SK-N-SH (cell line): ENCODE measurements at regions not wholly inside any gene's neighbourhood (a gene's known extent, or its start where the extent isn't known, plus 50 kb on each side); places are given as distances from the start of the nearest gene placed in this dataset.

Experiments
- CTCF ChIA-PET: fragments of 300-600, 350-600 bp; formaldehyde crosslinking; extraction: SDS; loops from one replicate; lab custom pipeline; 2021; lab: Yijun Ruan, JAX
- POLR2A ChIA-PET: fragments of 350-600 bp; sonication (Branson Sonifier 250); formaldehyde crosslinking; extraction: SDS; loops from one replicate; lab custom pipeline; 2020; ENCODE audit warnings: antibody characterized with exemption, inconsistent platforms; lab: Yijun Ruan, JAX
- DNase-seq: peaks from one replicate; pipeline ENCODE4 v3.0.0; 2012
- H2AFZ ChIP-seq: fragments of 200-600 bp; sonication (generic); 2 replicates; pipeline ENCODE4 v1.8.1; 2016; ENCODE audit warnings: antibody characterized with exemption, mild to moderate bottlenecking, low read depth
- H3F3A ChIP-seq: fragments of 200-600 bp; sonication (generic); replicated peaks from 2 replicates; pipeline ENCODE3; 2016; ENCODE audit warnings: antibody characterized with exemption, mild to moderate bottlenecking; ENCODE audit not compliant: insufficient read depth
- H3K27ac ChIP-seq, 2 experiments: fragments of 200-500 bp in 1 of 2; fragments of 200-600 bp in 1 of 2; sonication (Bioruptor generic) in 1 of 2; sonication (generic), shearing (Covaris generic) in 1 of 2; 2 replicates each; pipeline versions ENCODE4 v1.5.1 to v1.6.1; 2014 to 2016; ENCODE audit warnings: low read depth in 2 of 2, inconsistent platforms in 1 of 2, low read length in 1 of 2, mild to moderate bottlenecking in 1 of 2, mixed read lengths in 1 of 2
- H3K27me3 ChIP-seq: fragments of 200-600 bp; sonication (generic), shearing (Covaris generic); 2 replicates; pipeline ENCODE4 v1.6.1; 2016; ENCODE audit warnings: mixed run types; ENCODE audit not compliant: insufficient read depth
- H3K36me3 ChIP-seq, 2 experiments: fragments of 200-500 bp in 1 of 2; fragments of 200-600 bp in 1 of 2; sonication (Bioruptor generic) in 1 of 2; sonication (generic) in 1 of 2; replicated peaks in 1 of 2; 2 replicates each; pipeline versions ENCODE3 to v1.5.1; 2014 to 2016; ENCODE audit warnings: low read length in 1 of 2, mild to moderate bottlenecking in 1 of 2; ENCODE audit not compliant: insufficient read depth in 2 of 2, control insufficient read depth in 1 of 2
- H3K4me1 ChIP-seq, 2 experiments: fragments of 200-500 bp in 1 of 2; fragments of 200-600 bp in 1 of 2; sonication (Bioruptor generic) in 1 of 2; sonication (generic), shearing (Covaris generic) in 1 of 2; 2 replicates each; pipeline versions ENCODE4 v1.5.1 to v1.6.1; 2014 to 2016; ENCODE audit warnings: low read depth in 1 of 2, low read length in 1 of 2, mixed run types in 1 of 2; ENCODE audit not compliant: insufficient read depth in 2 of 2, control insufficient read depth in 1 of 2
- H3K4me2 ChIP-seq: fragments of 200-600 bp; sonication (generic), shearing (Covaris generic); 2 replicates; pipeline ENCODE4 v1.6.1; 2017; ENCODE audit warnings: mixed run types
- H3K4me3 ChIP-seq, 2 experiments: fragments of 200-500 bp in 1 of 2; fragments of 200-600 bp in 1 of 2; sonication (Bioruptor generic) in 1 of 2; sonication (generic), shearing (Covaris generic) in 1 of 2; 2 replicates each; pipeline versions ENCODE4 v1.5.1 to v1.8.1; 2014 to 2016; ENCODE audit warnings: low read depth in 2 of 2, inconsistent platforms in 1 of 2, low read length in 1 of 2, mild to moderate bottlenecking in 1 of 2, mixed read lengths in 1 of 2, moderate library complexity in 1 of 2
- H3K79me2 ChIP-seq: fragments of 200-600 bp; sonication (generic); 2 replicates; pipeline ENCODE4 v1.8.1; 2017; ENCODE audit warnings: mild to moderate bottlenecking; ENCODE audit not compliant: insufficient read depth
- H3K9ac ChIP-seq: fragments of 200-600 bp; sonication (generic); 2 replicates; pipeline ENCODE4 v1.6.1; 2017; ENCODE audit warnings: mixed run types
- H3K9me2 ChIP-seq: fragments of 200-600 bp; sonication (generic); 2 replicates; pipeline ENCODE4 v1.6.1; 2017; ENCODE audit warnings: mixed run types
- H3K9me3 ChIP-seq: fragments of 200-600 bp; sonication (generic); 2 replicates; pipeline ENCODE4 v1.6.1; 2017; ENCODE audit warnings: mixed run types, mild to moderate bottlenecking, moderate library complexity
- H4K20me1 ChIP-seq: fragments of 200-600 bp; sonication (generic); 2 replicates; pipeline ENCODE4 v1.6.1; 2017; ENCODE audit warnings: mild to moderate bottlenecking, mixed run types; ENCODE audit not compliant: insufficient read depth
- ELF1 ChIP-seq: IDR thresholded peaks from 2 replicates; pipeline ENCODE4 v1.4.0; 2012
- EP300 ChIP-seq, 2 experiments: IDR thresholded peaks; 2 replicates each; pipeline versions ENCODE4 v1.4.0 to v1.6.1; 2012; ENCODE audit warnings: borderline replicate concordance in 1 of 2, low read depth in 1 of 2, low read length in 1 of 2
- FOXJ3 ChIP-seq: sonication (generic); formaldehyde crosslinking; IDR thresholded peaks from 2 replicates; pipeline ENCODE4 v1.5.1; 2020; ENCODE audit warnings: mild to moderate bottlenecking, missing genetic modification reagents
- GABPA ChIP-seq: IDR thresholded peaks from 2 replicates; pipeline ENCODE4 v1.4.0; 2012; ENCODE audit warnings: low read depth, mild to moderate bottlenecking
- GATA2 ChIP-seq: sonication (generic); formaldehyde crosslinking; IDR thresholded peaks from 2 replicates; pipeline ENCODE4 v1.5.0; 2020; ENCODE audit warnings: mild to moderate bottlenecking, missing genetic modification reagents
- RAD21 ChIP-seq: IDR thresholded peaks from 2 replicates; pipeline ENCODE4 v1.6.1; 2012; ENCODE audit warnings: mild to moderate bottlenecking, low read length
- RFX5 ChIP-seq: IDR thresholded peaks from 2 replicates; pipeline ENCODE4 v1.6.1; 2012; ENCODE audit warnings: mild to moderate bottlenecking, improper control_type of control experiment, low read length
- SIN3A ChIP-seq: IDR thresholded peaks from 2 replicates; pipeline ENCODE4 v1.6.1; 2012; ENCODE audit warnings: low read depth, mild to moderate bottlenecking, low read length, moderate library complexity, borderline replicate concordance
- SMC3 ChIP-seq: IDR thresholded peaks from 2 replicates; pipeline ENCODE4 v1.6.1; 2012; ENCODE audit warnings: low read depth, low read length, improper control_type of control experiment
- TAF1 ChIP-seq: IDR thresholded peaks from 2 replicates; pipeline ENCODE4 v1.6.1; 2012; ENCODE audit warnings: low read depth, mild to moderate bottlenecking, low read length, moderate library complexity, borderline replicate concordance
- WGBS: methylation state at CpG from one replicate; pipeline ENCODE4 v1.1.6; 2017; ENCODE audit warnings: low lambda C conversion rate; 5-methylcytosine and 5-hydroxymethylcytosine counted together
- TF ChIP-seq, protein P1 (sequence below): fragments of 200-600 bp; sonication (generic); IDR thresholded peaks from 2 replicates; pipeline ENCODE4 v1.6.1; 2017; ENCODE audit warnings: antibody characterized with exemption, mild to moderate bottlenecking, moderate library complexity
- TF ChIP-seq, protein P2 (sequence below): fragments of 150-350 bp; IDR thresholded peaks from 2 replicates; pipeline ENCODE4 v1.6.1; 2017; ENCODE audit warnings: antibody characterized with exemption, low read length, low read depth, borderline replicate concordance

DNA sequence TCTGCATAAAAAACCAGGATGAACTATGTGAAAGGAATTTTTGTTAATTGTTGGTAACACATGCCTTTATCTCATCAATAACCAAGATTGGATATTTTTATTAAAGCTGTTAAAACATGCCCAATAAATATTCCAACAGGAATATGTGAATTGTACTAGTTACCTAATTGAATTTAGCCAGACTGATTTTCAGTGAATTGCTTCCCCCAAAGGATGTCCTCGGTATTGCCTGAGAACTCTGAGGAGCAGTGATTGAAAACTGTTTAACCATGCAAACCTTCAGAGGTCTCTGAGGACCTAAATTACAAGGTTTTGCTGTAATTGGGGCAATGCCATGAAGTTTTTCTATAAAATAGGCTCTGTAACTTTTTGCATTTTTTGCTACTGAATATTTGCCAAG, 66.6 kb downstream of the BLTP1 start:
- ChIA-PET POLR2A (no interaction called here), CTCF (interaction anchor here (0.8 to 1.1 kb wide), 3 partner anchors 11 to 31 kb away, joined by 3 read pairs; no protein-coding TSS in a partner anchor)
- TF ChIP-seq, protein P1, sequence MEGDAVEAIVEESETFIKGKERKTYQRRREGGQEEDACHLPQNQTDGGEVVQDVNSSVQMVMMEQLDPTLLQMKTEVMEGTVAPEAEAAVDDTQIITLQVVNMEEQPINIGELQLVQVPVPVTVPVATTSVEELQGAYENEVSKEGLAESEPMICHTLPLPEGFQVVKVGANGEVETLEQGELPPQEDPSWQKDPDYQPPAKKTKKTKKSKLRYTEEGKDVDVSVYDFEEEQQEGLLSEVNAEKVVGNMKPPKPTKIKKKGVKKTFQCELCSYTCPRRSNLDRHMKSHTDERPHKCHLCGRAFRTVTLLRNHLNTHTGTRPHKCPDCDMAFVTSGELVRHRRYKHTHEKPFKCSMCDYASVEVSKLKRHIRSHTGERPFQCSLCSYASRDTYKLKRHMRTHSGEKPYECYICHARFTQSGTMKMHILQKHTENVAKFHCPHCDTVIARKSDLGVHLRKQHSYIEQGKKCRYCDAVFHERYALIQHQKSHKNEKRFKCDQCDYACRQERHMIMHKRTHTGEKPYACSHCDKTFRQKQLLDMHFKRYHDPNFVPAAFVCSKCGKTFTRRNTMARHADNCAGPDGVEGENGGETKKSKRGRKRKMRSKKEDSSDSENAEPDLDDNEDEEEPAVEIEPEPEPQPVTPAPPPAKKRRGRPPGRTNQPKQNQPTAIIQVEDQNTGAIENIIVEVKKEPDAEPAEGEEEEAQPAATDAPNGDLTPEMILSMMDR = peak; percentile 39; the same call in 1 of the 2 replicates
- TF ChIP-seq RAD21 = peak; percentile 35
- no peak for TF ChIP-seq SIN3A
- no peak for TF ChIP-seq TAF1
- TF ChIP-seq EP300 (IDR thresholded peaks at IDR 0.05; ENCODE audit: borderline replicate concordance in 1 of 2, low read depth in 1 of 2, low read length in 1 of 2) = no peak
- no peaks in the 10 kb centered on the region for H4K20me1 ChIP-seq
- H3F3A ChIP-seq = no peaks in the 10 kb centered on the region
- H3K4me2 ChIP-seq = no peak overlapping the region
- DNase-seq = peak; percentile 10
- H3K9me2 ChIP-seq = no peaks in the 10 kb centered on the region
- 46% methylated on average over 1 of the region's 1 CpG for WGBS
- H3K27ac ChIP-seq = no peak overlapping the region
- no peak overlapping the region for H2AFZ ChIP-seq
- no peaks in the 10 kb centered on the region for H3K27me3 ChIP-seq
- H3K9ac ChIP-seq = no peak overlapping the region
- no peaks in the 10 kb centered on the region for H3K9me3 ChIP-seq
- no peak overlapping the region for H3K4me3 ChIP-seq
- H3K36me3 ChIP-seq = peaks cover 42 to 58% of the 10 kb centered on the region in 2 experiments
- H3K79me2 ChIP-seq = no peaks in the 10 kb centered on the region; the same call in 1 of the 2 replicates
- H3K4me1 ChIP-seq = no peaks in the 10 kb centered on the region

DNA sequence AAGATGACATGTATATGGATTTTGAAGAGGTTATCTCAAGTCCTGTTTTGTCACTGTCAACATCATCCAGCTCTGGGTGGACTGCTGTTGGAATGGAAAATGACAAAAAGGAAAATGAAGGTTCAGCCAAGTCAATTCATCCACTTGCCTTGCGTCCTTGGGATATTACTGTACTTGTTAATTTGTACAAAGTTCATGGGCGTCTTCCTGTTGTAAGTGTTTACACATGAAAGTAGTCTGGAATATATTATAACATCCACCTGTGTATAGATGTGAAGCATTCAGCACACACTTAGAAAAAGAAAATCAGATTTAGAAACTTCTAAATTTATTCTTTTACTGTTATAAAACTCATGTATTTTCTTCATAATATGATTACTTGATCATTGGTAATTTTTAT, 67.2 kb downstream of the BLTP1 start:
- Histone ChIP-seq H3K79me2 (no peaks in the 10 kb centered on the region; the same call in 1 of the 2 replicates), H2AFZ (no peak overlapping the region), H3K9me2 (no peaks in the 10 kb centered on the region), H3K27me3 (no peaks in the 10 kb centered on the region), H3K27ac (no peak overlapping the region), H3K9me3 (no peaks in the 10 kb centered on the region), H3K36me3 (peaks cover 44 to 52% of the 10 kb centered on the region in 2 experiments), H4K20me1 (no peaks in the 10 kb centered on the region), H3K4me3 (no peak overlapping the region), H3K9ac (no peak overlapping the region), H3F3A (no peaks in the 10 kb centered on the region), H3K4me1 (no peaks in the 10 kb centered on the region), H3K4me2 (no peak overlapping the region)
- TF ChIP-seq GABPA (no peak), ELF1 (no peak)
- DNase-seq = no peak
- WGBS = 93% methylated on average over 2 of the region's 2 CpGs
- ChIA-PET CTCF (interaction anchor here (0.8 to 1.1 kb wide), 3 partner anchors 10 to 32 kb away, joined by 3 read pairs; no protein-coding TSS in a partner anchor), POLR2A (no interaction called here)

DNA sequence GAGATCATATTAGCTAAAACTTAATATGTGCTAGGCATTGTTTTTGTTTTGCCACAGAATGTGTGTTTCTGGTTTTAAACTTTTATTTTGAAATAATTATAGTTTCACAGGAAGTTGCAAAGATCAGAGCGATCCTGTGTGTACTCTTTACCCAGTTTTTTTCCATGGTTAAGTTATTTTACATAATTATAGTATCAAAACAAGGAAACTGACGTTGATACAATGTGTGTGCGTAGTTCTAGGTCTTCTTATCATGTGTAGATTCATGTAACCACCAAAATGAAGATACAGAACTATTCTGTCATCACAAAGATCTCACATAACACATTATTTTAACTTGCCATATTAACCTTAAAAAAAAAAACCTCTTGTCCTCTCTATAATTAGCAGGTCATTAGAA, 69.2 kb downstream of the BLTP1 start:
- Histone ChIP-seq H3K4me1 (no peaks in the 10 kb centered on the region), H2AFZ (no peak overlapping the region), H3K4me3 (no peak overlapping the region), H3K9ac (no peak overlapping the region), H3K27me3 (no peaks in the 10 kb centered on the region), H3K9me2 (no peaks in the 10 kb centered on the region), H3F3A (no peaks in the 10 kb centered on the region), H3K36me3 (peaks cover 56 to 58% of the 10 kb centered on the region in 2 experiments), H3K27ac (no peak overlapping the region), H4K20me1 (no peaks in the 10 kb centered on the region), H3K4me2 (no peak overlapping the region), H3K79me2 (no peaks in the 10 kb centered on the region; the same call in 1 of the 2 replicates), H3K9me3 (no peaks in the 10 kb centered on the region)
- ChIA-PET CTCF (no interaction called here), POLR2A (no interaction called here)
- DNase-seq = no peak
- TF ChIP-seq SMC3 (no peak), FOXJ3 (CRISPR knock-in tag) (no peak), GATA2 (no peak), RFX5 (no peak)
- TF ChIP-seq, protein P1 = no peak
- TF ChIP-seq, protein P2, sequence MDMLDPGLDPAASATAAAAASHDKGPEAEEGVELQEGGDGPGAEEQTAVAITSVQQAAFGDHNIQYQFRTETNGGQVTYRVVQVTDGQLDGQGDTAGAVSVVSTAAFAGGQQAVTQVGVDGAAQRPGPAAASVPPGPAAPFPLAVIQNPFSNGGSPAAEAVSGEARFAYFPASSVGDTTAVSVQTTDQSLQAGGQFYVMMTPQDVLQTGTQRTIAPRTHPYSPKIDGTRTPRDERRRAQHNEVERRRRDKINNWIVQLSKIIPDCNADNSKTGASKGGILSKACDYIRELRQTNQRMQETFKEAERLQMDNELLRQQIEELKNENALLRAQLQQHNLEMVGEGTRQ = no peak
- WGBS = 90% methylated on average over 3 of the region's 3 CpGs
